Left ventricle myocardium inferior (tissue), 1 donor: ENCODE measurements at regions not wholly inside any gene's neighbourhood (a gene's known extent, or its start where the extent isn't known, plus 50 kb on each side); places are given as distances from the start of the nearest gene placed in this dataset.
A peak's percentile ranks its signal among the peaks of the same experiment; 100 is the strongest.

Experiments
- DNase-seq: peaks from one replicate; pipeline ENCODE4 v3.0.0-alpha.2; 2020
- H3K27ac ChIP-seq: fragments of 200-600 bp; replicated peaks from 2 replicates; pipeline ENCODE4 v1.8.0; 2021
- H3K27me3 ChIP-seq: fragments of 200-600 bp; 2 replicates; pipeline ENCODE4 v1.8.0; 2021; ENCODE audit warnings: low read depth
- H3K36me3 ChIP-seq: fragments of 200-600 bp; 2 replicates; pipeline ENCODE4 v1.8.0; 2021
- H3K4me1 ChIP-seq: fragments of 200-600 bp; 2 replicates; pipeline ENCODE4 v1.8.0; 2021
- H3K4me3 ChIP-seq: fragments of 200-600 bp; 2 replicates; pipeline ENCODE4 v1.8.0; 2021; ENCODE audit warnings: mild to moderate bottlenecking, moderate library complexity
- H3K9me3 ChIP-seq: fragments of 200-600 bp; replicated peaks from 2 replicates; pipeline ENCODE4 v1.8.0; 2021
- CTCF ChIP-seq: fragments of 200-600 bp; IDR thresholded peaks from 2 replicates; pipeline ENCODE4 v1.8.0; 2021; ENCODE audit warnings: antibody characterized with exemption, mild to moderate bottlenecking, borderline replicate concordance
- intact Hi-C: fragments of 100-400 bp; cut with micrococcal nuclease; formaldehyde crosslinking; loops from one replicate; pipeline ENCODE4 v1.11.0; 2022
- donor health status: DM: no; HTN: yes; CAD: no; lungs with severe emphysema.

- TF ChIP-seq CTCF: no peak
- Histone ChIP-seq H3K9me3 (peaks cover 10% of the 10 kb centered on the region), H3K36me3 (no peaks in the 10 kb centered on the region), H3K4me1 (no peaks in the 10 kb centered on the region), H3K27ac (no peak overlapping the region), H3K27me3 (peaks cover 37% of the 10 kb centered on the region), H3K4me3 (no peak overlapping the region)
- DNase-seq: no peak
- intact Hi-C loops: no loop called here
Observed at GRCh38 chr13:29934531-29935308, 84.3 kb upstream of the UBL3 start.

- intact Hi-C loops: no loop called here
Observed at GRCh38 chr13:29933401-29933800, 83.0 kb upstream of the UBL3 start.

GRCh38 chr13:29931696-29932095 lies 81.3 kb upstream of the UBL3 start:
- TF ChIP-seq CTCF: no peak
- Histone ChIP-seq H3K4me3 (no peak overlapping the region), H3K27me3 (peaks cover 13% of the 10 kb centered on the region), H3K9me3 (peaks cover 10% of the 10 kb centered on the region), H3K4me1 (no peaks in the 10 kb centered on the region), H3K36me3 (no peaks in the 10 kb centered on the region), H3K27ac (no peak overlapping the region)
- no peak for DNase-seq
- intact Hi-C loops: no loop called here

More at GRCh38 chr13:29933401-29933800, 83.0 kb upstream of the UBL3 start:
- H3K36me3 ChIP-seq: no peaks in the 10 kb centered on the region
- H3K27me3 ChIP-seq: peaks cover 27% of the 10 kb centered on the region
- no peaks in the 10 kb centered on the region for H3K4me1 ChIP-seq
- no peak overlapping the region for H3K27ac ChIP-seq
- H3K9me3 ChIP-seq: peaks cover 10% of the 10 kb centered on the region
- H3K4me3 ChIP-seq: no peak overlapping the region
- DNase-seq: no peak
- no peak for TF ChIP-seq CTCF

GRCh38 chr13:29929062-29929847 lies 78.8 kb upstream of the UBL3 start:
- no peaks in the 10 kb centered on the region for H3K36me3 ChIP-seq
- H3K4me1 ChIP-seq: peaks cover 19% of the 10 kb centered on the region
- TF ChIP-seq CTCF: no peak
- H3K27ac ChIP-seq: no peak overlapping the region
- no peaks in the 10 kb centered on the region for H3K27me3 ChIP-seq
- peaks cover 10% of the 10 kb centered on the region for H3K9me3 ChIP-seq
- no peak for DNase-seq
- intact Hi-C loops: loop anchor here (10.0 kb wide), 1 partner anchor 154 kb away; no protein-coding TSS in a partner anchor
- no peak overlapping the region for H3K4me3 ChIP-seq

- H3K27ac ChIP-seq: peak overlapping the region; percentile 31
- H3K27me3 ChIP-seq: no peaks in the 10 kb centered on the region
- intact Hi-C loops: loop anchor here (10.0 kb wide), 1 partner anchor 151 kb away; no protein-coding TSS in a partner anchor
- DNase-seq: no peak
- H3K9me3 ChIP-seq: no peaks in the 10 kb centered on the region
- TF ChIP-seq CTCF: no peak
- no peak overlapping the region for H3K4me3 ChIP-seq
- no peaks in the 10 kb centered on the region for H3K36me3 ChIP-seq
- peaks cover 30% of the 10 kb centered on the region for H3K4me1 ChIP-seq
Observed at GRCh38 chr13:29926098-29926476, 75.7 kb upstream of the UBL3 start.
